WTC11 (cell line): ENCODE measurements at regions not wholly inside any gene's neighbourhood (a gene's known extent, or its start where the extent isn't known, plus 50 kb on each side); places are given as distances from the start of the nearest gene placed in this dataset.

Experiments
- ATAC-seq: fragments of 200-7000 bp; cut with Tn5 transposase; 2 replicates; pipeline ENCODE4 v1.10.0; 2021; ENCODE audit warnings: mild to moderate bottlenecking, moderate library complexity
- CTCF ChIA-PET: fragments of 300-600 bp; sonication (Branson Sonifier 250); formaldehyde crosslinking; loops from one replicate; lab custom pipeline; 2021; ENCODE audit warnings: antibody characterized with exemption; lab: Charles Lee
- POLR2A ChIA-PET: fragments of 350-600 bp; sonication (Branson Sonifier 250); formaldehyde crosslinking; loops from one replicate; lab custom pipeline; 2021; ENCODE audit warnings: antibody characterized with exemption; lab: Charles Lee
- DNase-seq: peaks from one replicate; pipeline ENCODE4 v3.0.0; 2021; ENCODE audit warnings: low spot score
- H3K27ac Mint-ChIP-seq: 2 replicates; pipeline ENCODE4 v1.8.0; 2021; ENCODE audit warnings: mixed read lengths
- H3K27me3 Mint-ChIP-seq: 2 replicates; pipeline ENCODE4 v1.8.0; 2021; ENCODE audit warnings: low read depth, mild to moderate bottlenecking, moderate library complexity, mixed read lengths
- H3K36me3 Mint-ChIP-seq: 2 replicates; pipeline ENCODE4 v1.8.0; 2021; ENCODE audit warnings: mixed read lengths
- H3K4me1 Mint-ChIP-seq: 2 replicates; pipeline ENCODE4 v1.8.0; 2022; ENCODE audit warnings: mixed read lengths
- H3K4me3 Mint-ChIP-seq: 2 replicates; pipeline ENCODE4 v1.8.0; 2021; ENCODE audit warnings: mild to moderate bottlenecking, moderate library complexity, mixed read lengths
- H3K9me3 Mint-ChIP-seq: 2 replicates; pipeline ENCODE4 v1.8.0; 2021; ENCODE audit warnings: mixed read lengths
- FOXP1 ChIP-seq: sonication (generic); formaldehyde crosslinking; IDR thresholded peaks from 2 replicates; pipeline ENCODE4 v1.8.0; 2022; ENCODE audit warnings: missing genetic modification reagents, mild to moderate bottlenecking, moderate library complexity, borderline replicate concordance
- JAZF1 ChIP-seq: fragments of 250-450 bp; sonication (Bioruptor Pico); IDR thresholded peaks from 2 replicates; pipeline ENCODE4 v1.9.0; 2021; ENCODE audit warnings: moderate library complexity, mild to moderate bottlenecking, inconsistent platforms
- MXD4 ChIP-seq: fragments of 250-450 bp; sonication (Bioruptor Pico); IDR thresholded peaks from 2 replicates; pipeline ENCODE4 v1.8.0; 2021; ENCODE audit warnings: mild to moderate bottlenecking, moderate library complexity, borderline replicate concordance
- NR3C1 ChIP-seq: sonication (generic); formaldehyde crosslinking; conservative IDR thresholded peaks from 2 replicates; pipeline ENCODE4 v1.8.1; 2023; ENCODE audit warnings: low read depth, mild to moderate bottlenecking, missing genetic modification reagents
- RELA ChIP-seq: sonication (generic); formaldehyde crosslinking; IDR thresholded peaks from 2 replicates; pipeline ENCODE4 v1.8.1; 2022; ENCODE audit warnings: missing genetic modification reagents, mild to moderate bottlenecking, borderline replicate concordance
- ZNF138 ChIP-seq: sonication (generic); formaldehyde crosslinking; conservative IDR thresholded peaks from 2 replicates; pipeline ENCODE4 v1.8.1; 2022; ENCODE audit warnings: mild to moderate bottlenecking, moderate library complexity, missing genetic modification reagents
- TF ChIP-seq, protein P1 (sequence below): sonication (generic); formaldehyde crosslinking; IDR thresholded peaks from 2 replicates; pipeline ENCODE4 v1.8.0; 2022; ENCODE audit warnings: missing genetic modification reagents
- TF ChIP-seq, protein P2 (sequence below): fragments of 250-450 bp; sonication (Bioruptor Pico); IDR thresholded peaks from 2 replicates; pipeline ENCODE4 v1.9.0; 2021; ENCODE audit warnings: mild to moderate bottlenecking, borderline replicate concordance
- TF ChIP-seq, protein P3 (sequence below): fragments of 250-450 bp; sonication (Bioruptor Pico); IDR thresholded peaks from 2 replicates; pipeline ENCODE4 v1.9.0; 2021; ENCODE audit warnings: moderate library complexity, mild to moderate bottlenecking, inconsistent platforms, borderline replicate concordance
- TF ChIP-seq, protein P4 (sequence below): fragments of 200-600 bp; IDR thresholded peaks from 2 replicates; pipeline ENCODE4 v1.8.0; 2022; ENCODE audit warnings: antibody characterized with exemption
- TF ChIP-seq, protein P5 (sequence below): sonication (generic); formaldehyde crosslinking; IDR thresholded peaks from 2 replicates; pipeline ENCODE4 v1.8.1; 2023; ENCODE audit warnings: mild to moderate bottlenecking, missing genetic modification reagents
- TF ChIP-seq, protein P6 (sequence below): sonication (generic); formaldehyde crosslinking; IDR thresholded peaks from 2 replicates; pipeline ENCODE4 v1.8.1; 2022; ENCODE audit warnings: mild to moderate bottlenecking, moderate library complexity, missing genetic modification reagents
- TF ChIP-seq, protein P7 (sequence below): sonication (generic); formaldehyde crosslinking; IDR thresholded peaks from 2 replicates; pipeline ENCODE4 v1.8.0; 2022; ENCODE audit warnings: mild to moderate bottlenecking, missing genetic modification reagents
- TF ChIP-seq, protein P8 (sequence below): fragments of 250-450 bp; sonication (Bioruptor Pico); IDR thresholded peaks from 2 replicates; pipeline ENCODE4 v1.8.0; 2021; ENCODE audit warnings: mild to moderate bottlenecking

DNA sequence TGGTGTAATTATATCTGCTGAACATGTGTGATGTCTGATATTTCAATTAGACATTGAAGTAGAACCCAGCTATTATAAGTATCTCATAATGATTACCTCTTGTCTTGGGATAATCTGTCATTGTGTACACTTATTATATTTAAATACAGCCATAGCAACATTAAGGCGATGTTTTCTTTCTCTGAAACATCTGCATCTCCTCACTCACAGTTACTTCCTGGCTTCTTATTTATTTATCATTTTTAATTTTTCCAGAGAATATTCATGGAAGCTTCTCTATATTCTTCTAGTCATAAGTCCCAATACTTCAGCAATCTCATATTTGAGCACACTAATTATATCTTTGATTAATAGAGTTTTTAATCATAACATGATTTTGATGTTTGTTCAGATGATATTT lies 103.8 kb upstream of the FBN2 start:
- Mint-ChIP-seq H3K36me3 (no peaks in the 10 kb centered on the region), H3K27ac (no peak overlapping the region), H3K4me1 (no peaks in the 10 kb centered on the region), H3K4me3 (no peak overlapping the region), H3K27me3 (no peaks in the 10 kb centered on the region), H3K9me3 (peaks cover 9% of the 10 kb centered on the region)
- TF ChIP-seq, protein P1, sequence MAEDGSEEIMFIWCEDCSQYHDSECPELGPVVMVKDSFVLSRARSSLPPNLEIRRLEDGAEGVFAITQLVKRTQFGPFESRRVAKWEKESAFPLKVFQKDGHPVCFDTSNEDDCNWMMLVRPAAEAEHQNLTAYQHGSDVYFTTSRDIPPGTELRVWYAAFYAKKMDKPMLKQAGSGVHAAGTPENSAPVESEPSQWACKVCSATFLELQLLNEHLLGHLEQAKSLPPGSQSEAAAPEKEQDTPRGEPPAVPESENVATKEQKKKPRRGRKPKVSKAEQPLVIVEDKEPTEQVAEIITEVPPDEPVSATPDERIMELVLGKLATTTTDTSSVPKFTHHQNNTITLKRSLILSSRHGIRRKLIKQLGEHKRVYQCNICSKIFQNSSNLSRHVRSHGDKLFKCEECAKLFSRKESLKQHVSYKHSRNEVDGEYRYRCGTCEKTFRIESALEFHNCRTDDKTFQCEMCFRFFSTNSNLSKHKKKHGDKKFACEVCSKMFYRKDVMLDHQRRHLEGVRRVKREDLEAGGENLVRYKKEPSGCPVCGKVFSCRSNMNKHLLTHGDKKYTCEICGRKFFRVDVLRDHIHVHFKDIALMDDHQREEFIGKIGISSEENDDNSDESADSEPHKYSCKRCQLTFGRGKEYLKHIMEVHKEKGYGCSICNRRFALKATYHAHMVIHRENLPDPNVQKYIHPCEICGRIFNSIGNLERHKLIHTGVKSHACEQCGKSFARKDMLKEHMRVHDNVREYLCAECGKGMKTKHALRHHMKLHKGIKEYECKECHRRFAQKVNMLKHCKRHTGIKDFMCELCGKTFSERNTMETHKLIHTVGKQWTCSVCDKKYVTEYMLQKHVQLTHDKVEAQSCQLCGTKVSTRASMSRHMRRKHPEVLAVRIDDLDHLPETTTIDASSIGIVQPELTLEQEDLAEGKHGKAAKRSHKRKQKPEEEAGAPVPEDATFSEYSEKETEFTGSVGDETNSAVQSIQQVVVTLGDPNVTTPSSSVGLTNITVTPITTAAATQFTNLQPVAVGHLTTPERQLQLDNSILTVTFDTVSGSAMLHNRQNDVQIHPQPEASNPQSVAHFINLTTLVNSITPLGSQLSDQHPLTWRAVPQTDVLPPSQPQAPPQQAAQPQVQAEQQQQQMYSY (CRISPR knock-in tag), result no peak
- TF ChIP-seq, protein P2, sequence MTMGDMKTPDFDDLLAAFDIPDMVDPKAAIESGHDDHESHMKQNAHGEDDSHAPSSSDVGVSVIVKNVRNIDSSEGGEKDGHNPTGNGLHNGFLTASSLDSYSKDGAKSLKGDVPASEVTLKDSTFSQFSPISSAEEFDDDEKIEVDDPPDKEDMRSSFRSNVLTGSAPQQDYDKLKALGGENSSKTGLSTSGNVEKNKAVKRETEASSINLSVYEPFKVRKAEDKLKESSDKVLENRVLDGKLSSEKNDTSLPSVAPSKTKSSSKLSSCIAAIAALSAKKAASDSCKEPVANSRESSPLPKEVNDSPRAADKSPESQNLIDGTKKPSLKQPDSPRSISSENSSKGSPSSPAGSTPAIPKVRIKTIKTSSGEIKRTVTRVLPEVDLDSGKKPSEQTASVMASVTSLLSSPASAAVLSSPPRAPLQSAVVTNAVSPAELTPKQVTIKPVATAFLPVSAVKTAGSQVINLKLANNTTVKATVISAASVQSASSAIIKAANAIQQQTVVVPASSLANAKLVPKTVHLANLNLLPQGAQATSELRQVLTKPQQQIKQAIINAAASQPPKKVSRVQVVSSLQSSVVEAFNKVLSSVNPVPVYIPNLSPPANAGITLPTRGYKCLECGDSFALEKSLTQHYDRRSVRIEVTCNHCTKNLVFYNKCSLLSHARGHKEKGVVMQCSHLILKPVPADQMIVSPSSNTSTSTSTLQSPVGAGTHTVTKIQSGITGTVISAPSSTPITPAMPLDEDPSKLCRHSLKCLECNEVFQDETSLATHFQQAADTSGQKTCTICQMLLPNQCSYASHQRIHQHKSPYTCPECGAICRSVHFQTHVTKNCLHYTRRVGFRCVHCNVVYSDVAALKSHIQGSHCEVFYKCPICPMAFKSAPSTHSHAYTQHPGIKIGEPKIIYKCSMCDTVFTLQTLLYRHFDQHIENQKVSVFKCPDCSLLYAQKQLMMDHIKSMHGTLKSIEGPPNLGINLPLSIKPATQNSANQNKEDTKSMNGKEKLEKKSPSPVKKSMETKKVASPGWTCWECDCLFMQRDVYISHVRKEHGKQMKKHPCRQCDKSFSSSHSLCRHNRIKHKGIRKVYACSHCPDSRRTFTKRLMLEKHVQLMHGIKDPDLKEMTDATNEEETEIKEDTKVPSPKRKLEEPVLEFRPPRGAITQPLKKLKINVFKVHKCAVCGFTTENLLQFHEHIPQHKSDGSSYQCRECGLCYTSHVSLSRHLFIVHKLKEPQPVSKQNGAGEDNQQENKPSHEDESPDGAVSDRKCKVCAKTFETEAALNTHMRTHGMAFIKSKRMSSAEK (CRISPR knock-in tag), result no peak
- TF ChIP-seq, protein P3, sequence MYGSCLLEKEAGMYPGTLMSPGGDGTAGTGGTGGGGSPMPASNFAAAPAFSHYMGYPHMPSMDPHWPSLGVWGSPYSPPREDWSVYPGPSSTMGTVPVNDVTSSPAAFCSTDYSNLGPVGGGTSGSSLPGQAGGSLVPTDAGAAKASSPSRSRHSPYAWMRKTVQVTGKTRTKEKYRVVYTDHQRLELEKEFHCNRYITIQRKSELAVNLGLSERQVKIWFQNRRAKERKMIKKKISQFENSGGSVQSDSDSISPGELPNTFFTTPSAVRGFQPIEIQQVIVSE (CRISPR knock-in tag), result no peak
- TF ChIP-seq, protein P4, sequence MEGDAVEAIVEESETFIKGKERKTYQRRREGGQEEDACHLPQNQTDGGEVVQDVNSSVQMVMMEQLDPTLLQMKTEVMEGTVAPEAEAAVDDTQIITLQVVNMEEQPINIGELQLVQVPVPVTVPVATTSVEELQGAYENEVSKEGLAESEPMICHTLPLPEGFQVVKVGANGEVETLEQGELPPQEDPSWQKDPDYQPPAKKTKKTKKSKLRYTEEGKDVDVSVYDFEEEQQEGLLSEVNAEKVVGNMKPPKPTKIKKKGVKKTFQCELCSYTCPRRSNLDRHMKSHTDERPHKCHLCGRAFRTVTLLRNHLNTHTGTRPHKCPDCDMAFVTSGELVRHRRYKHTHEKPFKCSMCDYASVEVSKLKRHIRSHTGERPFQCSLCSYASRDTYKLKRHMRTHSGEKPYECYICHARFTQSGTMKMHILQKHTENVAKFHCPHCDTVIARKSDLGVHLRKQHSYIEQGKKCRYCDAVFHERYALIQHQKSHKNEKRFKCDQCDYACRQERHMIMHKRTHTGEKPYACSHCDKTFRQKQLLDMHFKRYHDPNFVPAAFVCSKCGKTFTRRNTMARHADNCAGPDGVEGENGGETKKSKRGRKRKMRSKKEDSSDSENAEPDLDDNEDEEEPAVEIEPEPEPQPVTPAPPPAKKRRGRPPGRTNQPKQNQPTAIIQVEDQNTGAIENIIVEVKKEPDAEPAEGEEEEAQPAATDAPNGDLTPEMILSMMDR, result no peak
- TF ChIP-seq ZNF138 (CRISPR knock-in tag), result no peak
- TF ChIP-seq, protein P5, sequence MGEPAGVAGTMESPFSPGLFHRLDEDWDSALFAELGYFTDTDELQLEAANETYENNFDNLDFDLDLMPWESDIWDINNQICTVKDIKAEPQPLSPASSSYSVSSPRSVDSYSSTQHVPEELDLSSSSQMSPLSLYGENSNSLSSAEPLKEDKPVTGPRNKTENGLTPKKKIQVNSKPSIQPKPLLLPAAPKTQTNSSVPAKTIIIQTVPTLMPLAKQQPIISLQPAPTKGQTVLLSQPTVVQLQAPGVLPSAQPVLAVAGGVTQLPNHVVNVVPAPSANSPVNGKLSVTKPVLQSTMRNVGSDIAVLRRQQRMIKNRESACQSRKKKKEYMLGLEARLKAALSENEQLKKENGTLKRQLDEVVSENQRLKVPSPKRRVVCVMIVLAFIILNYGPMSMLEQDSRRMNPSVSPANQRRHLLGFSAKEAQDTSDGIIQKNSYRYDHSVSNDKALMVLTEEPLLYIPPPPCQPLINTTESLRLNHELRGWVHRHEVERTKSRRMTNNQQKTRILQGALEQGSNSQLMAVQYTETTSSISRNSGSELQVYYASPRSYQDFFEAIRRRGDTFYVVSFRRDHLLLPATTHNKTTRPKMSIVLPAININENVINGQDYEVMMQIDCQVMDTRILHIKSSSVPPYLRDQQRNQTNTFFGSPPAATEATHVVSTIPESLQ (CRISPR knock-in tag), result no peak
- no peak for TF ChIP-seq MXD4 (CRISPR knock-in tag)
- TF ChIP-seq, protein P6, sequence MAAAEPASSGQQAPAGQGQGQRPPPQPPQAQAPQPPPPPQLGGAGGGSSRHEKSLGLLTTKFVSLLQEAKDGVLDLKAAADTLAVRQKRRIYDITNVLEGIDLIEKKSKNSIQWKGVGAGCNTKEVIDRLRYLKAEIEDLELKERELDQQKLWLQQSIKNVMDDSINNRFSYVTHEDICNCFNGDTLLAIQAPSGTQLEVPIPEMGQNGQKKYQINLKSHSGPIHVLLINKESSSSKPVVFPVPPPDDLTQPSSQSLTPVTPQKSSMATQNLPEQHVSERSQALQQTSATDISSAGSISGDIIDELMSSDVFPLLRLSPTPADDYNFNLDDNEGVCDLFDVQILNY (CRISPR knock-in tag), result no peak
- no peak for TF ChIP-seq FOXP1 (CRISPR knock-in tag)
- TF ChIP-seq, protein P7, sequence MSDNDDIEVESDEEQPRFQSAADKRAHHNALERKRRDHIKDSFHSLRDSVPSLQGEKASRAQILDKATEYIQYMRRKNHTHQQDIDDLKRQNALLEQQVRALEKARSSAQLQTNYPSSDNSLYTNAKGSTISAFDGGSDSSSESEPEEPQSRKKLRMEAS (CRISPR knock-in tag), result no peak
- TF ChIP-seq RELA (CRISPR knock-in tag), result no peak
- no peak for TF ChIP-seq JAZF1
- no peak for TF ChIP-seq NR3C1 (CRISPR knock-in tag)
- TF ChIP-seq, protein P8, sequence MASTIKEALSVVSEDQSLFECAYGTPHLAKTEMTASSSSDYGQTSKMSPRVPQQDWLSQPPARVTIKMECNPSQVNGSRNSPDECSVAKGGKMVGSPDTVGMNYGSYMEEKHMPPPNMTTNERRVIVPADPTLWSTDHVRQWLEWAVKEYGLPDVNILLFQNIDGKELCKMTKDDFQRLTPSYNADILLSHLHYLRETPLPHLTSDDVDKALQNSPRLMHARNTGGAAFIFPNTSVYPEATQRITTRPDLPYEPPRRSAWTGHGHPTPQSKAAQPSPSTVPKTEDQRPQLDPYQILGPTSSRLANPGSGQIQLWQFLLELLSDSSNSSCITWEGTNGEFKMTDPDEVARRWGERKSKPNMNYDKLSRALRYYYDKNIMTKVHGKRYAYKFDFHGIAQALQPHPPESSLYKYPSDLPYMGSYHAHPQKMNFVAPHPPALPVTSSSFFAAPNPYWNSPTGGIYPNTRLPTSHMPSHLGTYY (CRISPR knock-in tag), result no peak
- POLR2A ChIA-PET, result no interaction called here
- CTCF ChIA-PET, result no interaction called here
- no peak for DNase-seq
- ATAC-seq, result no peak
